K562 (cell line): ENCODE measurements at regions not wholly inside any gene's neighbourhood (a gene's known extent, or its start where the extent isn't known, plus 50 kb on each side); places are given as distances from the start of the nearest gene placed in this dataset.

Source experiments
- ATAC-seq: fragments of 200-7000 bp; cut with Tn5 transposase; 3 replicates; pipeline ENCODE4 v1.9.1; 2020; ENCODE audit warnings: moderate library complexity
- BruUV-seq: library from RNA; stranded (reverse); fragments of 400-500 nt; replicated peaks from 2 replicates; lab custom pipeline; 2021; lab: Mats Ljungman, UMichigan
- CTCF ChIA-PET: fragments of 300-600 bp; formaldehyde crosslinking; extraction: SDS; loops from one replicate; lab custom pipeline; 2021; ENCODE audit warnings: low intra/inter-chr PET ratio; lab: Yijun Ruan, JAX
- POLR2A ChIA-PET: fragments of 300-600, 350-650 bp; sonication (Branson Sonifier 250); formaldehyde crosslinking; extraction: SDS; loops from one replicate; lab custom pipeline; 2021; ENCODE audit warnings: antibody characterized with exemption, inconsistent platforms; lab: Yijun Ruan, JAX
- DNase-seq, 4 experiments: peaks; one replicate each; pipeline versions ENCODE4 v3.0.0 to v3.0.0-alpha.2; 2011 to 2018; ENCODE audit warnings: low spot score in 3 of 4, mixed read lengths in 3 of 4; ENCODE audit errors: extremely low read depth in 1 of 4
- FAIRE-seq: peaks from 2 replicates; lab custom pipeline; 2011; peaks lifted over from hg19 to GRCh38; lab: Jason Lieb, UNC
- H2AFZ ChIP-seq: 2 replicates; pipeline ENCODE4 v1.6.0; 2011; ENCODE audit warnings: low read depth, low read length, control low read depth, inconsistent platforms
- H3K27ac ChIP-seq: fragments of 200-600 bp; 3 replicates; pipeline ENCODE4 v1.8.0; 2011; ENCODE audit warnings: low read depth, mild to moderate bottlenecking, control low read depth, inconsistent platforms, low read length, moderate library complexity, mixed read lengths; ENCODE audit errors: extremely low read depth
- H3K27me3 ChIP-seq, 2 experiments: fragments of 300-600 bp in 1 of 2; 2 replicates in 1 of 2; 3 replicates in 1 of 2; pipeline versions ENCODE4 v1.6.0 to v1.8.0; 2011; ENCODE audit warnings: inconsistent platforms in 2 of 2, low read length in 2 of 2, mild to moderate bottlenecking in 1 of 2, mixed read lengths in 1 of 2, moderate library complexity in 1 of 2; ENCODE audit not compliant: control insufficient read depth in 2 of 2, insufficient read depth in 2 of 2
- H3K36me3 ChIP-seq: fragments of 300-600 bp; 3 replicates; pipeline ENCODE4 v1.8.0; 2011; ENCODE audit warnings: mild to moderate bottlenecking, low read length, inconsistent platforms; ENCODE audit not compliant: control insufficient read depth, insufficient read depth
- H3K4me1 ChIP-seq, 2 experiments: fragments of 200-600 bp in 1 of 2; replicated peaks in 1 of 2; 2 replicates in 1 of 2; 3 replicates in 1 of 2; pipeline versions ENCODE4 v1.5.1 to v1.8.0; 2011; ENCODE audit warnings: inconsistent platforms in 2 of 2, low read length in 2 of 2, mild to moderate bottlenecking in 1 of 2, mixed read lengths in 1 of 2, moderate library complexity in 1 of 2; ENCODE audit not compliant: control insufficient read depth in 2 of 2, insufficient read depth in 2 of 2
- H3K4me2 ChIP-seq: 2 replicates; pipeline ENCODE4 v1.6.1; 2011; ENCODE audit warnings: low read length, control low read depth, inconsistent platforms, mixed read lengths; ENCODE audit not compliant: insufficient read depth
- H3K4me3 ChIP-seq: fragments of 200-600 bp; sonication (generic), shearing (Covaris generic); 2 replicates; pipeline ENCODE4 v1.5.1; 2016; ENCODE audit warnings: control low read depth, inconsistent platforms
- H3K79me2 ChIP-seq: fragments of 200-600 bp; 3 replicates; pipeline ENCODE4 v1.8.0; 2011; ENCODE audit warnings: low read length, inconsistent platforms; ENCODE audit not compliant: control insufficient read depth, insufficient read depth
- H3K9ac ChIP-seq, 2 experiments: 2 replicates each; pipeline versions ENCODE4 v1.6.0 to v1.6.1; 2011; ENCODE audit warnings: low read depth in 2 of 2, low read length in 2 of 2, control low read depth in 1 of 2, inconsistent platforms in 1 of 2, mild to moderate bottlenecking in 1 of 2, mixed read lengths in 1 of 2; ENCODE audit not compliant: insufficient read depth in 1 of 2
- H3K9me1 ChIP-seq: one replicate; pipeline ENCODE4 v1.6.0; 2011; ENCODE audit warnings: inconsistent platforms, mild to moderate bottlenecking, low read length, moderate library complexity; ENCODE audit not compliant: control insufficient read depth, insufficient read depth
- H3K9me3 ChIP-seq: replicated peaks from 2 replicates; pipeline ENCODE4 v1.5.1; 2011; ENCODE audit warnings: low read depth, low read length, inconsistent platforms; ENCODE audit not compliant: control insufficient read depth, insufficient read depth
- H4K20me1 ChIP-seq: replicated peaks from 2 replicates; pipeline ENCODE4 v1.6.1; 2011; ENCODE audit warnings: low read length, inconsistent platforms, mixed read lengths; ENCODE audit not compliant: control insufficient read depth, insufficient read depth
- ATF7 ChIP-seq: fragments of 450-650 bp; IDR thresholded peaks from 2 replicates; pipeline ENCODE4 v1.7.1; 2014; ENCODE audit warnings: mild to moderate bottlenecking, moderate library complexity
- BCOR ChIP-seq: fragments of 450-650 bp; IDR thresholded peaks from 2 replicates; pipeline ENCODE4 v1.6.1; 2016
- CCAR2 ChIP-seq: fragments of 200-400 bp; formaldehyde crosslinking; IDR thresholded peaks from 2 replicates; pipeline ENCODE4 v1.6.1; 2017; ENCODE audit warnings: mild to moderate bottlenecking, low read depth, low read length
- CHD4 ChIP-seq: fragments of 200-600 bp; sonication (generic); IDR thresholded peaks from 3 replicates; pipeline ENCODE4 v1.6.1; 2012; ENCODE audit warnings: low read depth, mild to moderate bottlenecking, mixed read lengths, low read length, inconsistent platforms; ENCODE audit not compliant: insufficient read depth, insufficient replicate concordance, poor library complexity, severe bottlenecking
- KAT2B ChIP-seq: IDR thresholded peaks from one replicate; pipeline ENCODE4 v1.6.1; 2012; ENCODE audit warnings: low read depth, mild to moderate bottlenecking, control low read depth, inconsistent platforms, low read length, moderate library complexity
- MEF2D ChIP-seq: conservative IDR thresholded peaks from 2 replicates; pipeline ENCODE4 v1.6.1; 2016; ENCODE audit warnings: low read depth, missing genetic modification characterization, missing compliant biosample characterization
- NFE2 ChIP-seq: IDR thresholded peaks from 2 replicates; pipeline ENCODE4 v1.6.1; 2014; ENCODE audit warnings: antibody characterized with exemption, low read depth
- PML ChIP-seq: IDR thresholded peaks from 2 replicates; pipeline ENCODE4 v1.6.1; 2012; ENCODE audit warnings: low read length, inconsistent platforms
- RBM25 ChIP-seq: fragments of 200-400 bp; formaldehyde crosslinking; IDR thresholded peaks from 2 replicates; pipeline ENCODE4 v1.6.1; 2018; ENCODE audit warnings: low read length, low read depth, moderate library complexity; ENCODE audit not compliant: severe bottlenecking
- SMARCE1 ChIP-seq: fragments of 450-650 bp; IDR thresholded peaks from 2 replicates; pipeline ENCODE4 v1.7.1; 2016; ENCODE audit warnings: mild to moderate bottlenecking
- TEAD2 ChIP-seq: fragments of 450-650 bp; IDR thresholded peaks from 2 replicates; pipeline ENCODE4 v1.6.1; 2016; ENCODE audit warnings: missing genetic modification characterization, control low read depth, missing compliant biosample characterization
- TSC22D4 ChIP-seq: fragments of 450-650 bp; IDR thresholded peaks from 2 replicates; pipeline ENCODE4 v1.6.1; 2016; ENCODE audit warnings: missing genetic modification characterization, missing biosample characterization, control low read depth
- ZFP1 ChIP-seq: fragments of 450-650 bp; formaldehyde crosslinking; IDR thresholded peaks from 2 replicates; pipeline ENCODE4 v1.4.0; 2020; ENCODE audit warnings: mild to moderate bottlenecking, mixed read lengths
- ZFP36 ChIP-seq: fragments of 150-350 bp; IDR thresholded peaks from 2 replicates; pipeline ENCODE4 v1.6.1; 2018; ENCODE audit warnings: low read length, low read depth; ENCODE audit not compliant: partially characterized antibody
- ZNF140 ChIP-seq: fragments of 250-450 bp; sonication (Bioruptor Pico); IDR thresholded peaks from 2 replicates; pipeline ENCODE4 v1.8.0; 2021; ENCODE audit warnings: moderate library complexity, mild to moderate bottlenecking, inconsistent platforms
- WGBS: fragments of 100-300 bp; shearing (Covaris generic); methylation state at CpG from one replicate; pipeline ENCODE4 v1.1.6; 2016; ENCODE audit warnings: low coverage, mixed read lengths; ENCODE audit not compliant: insufficient coverage; ENCODE audit errors: missing lambda C conversion rate; 5-methylcytosine and 5-hydroxymethylcytosine counted together
- in situ Hi-C: fragments of 300-500 bp; cut with MboI; formaldehyde crosslinking; loops from 4 replicates; pipeline ENCODE4 v1.15.0; 2018; ENCODE audit warnings: inconsistent platforms, mixed read lengths
- intact Hi-C: fragments of 100-400 bp; cut with micrococcal nuclease; formaldehyde crosslinking; loops from 2 replicates; pipeline ENCODE4 v1.14.2; 2022
- TF ChIP-seq, protein P1 (sequence below): IDR thresholded peaks from 2 replicates; pipeline ENCODE4 v1.6.1; 2011; ENCODE audit not compliant: insufficient read length; ENCODE audit errors: extremely low read depth
- TF ChIP-seq, protein P2 (sequence below): fragments of 200-800 bp; sonication (Bioruptor generic); IDR thresholded peaks from 2 replicates; pipeline ENCODE4 v1.6.1; 2017; ENCODE audit warnings: missing genetic modification characterization, missing compliant biosample characterization

DNA sequence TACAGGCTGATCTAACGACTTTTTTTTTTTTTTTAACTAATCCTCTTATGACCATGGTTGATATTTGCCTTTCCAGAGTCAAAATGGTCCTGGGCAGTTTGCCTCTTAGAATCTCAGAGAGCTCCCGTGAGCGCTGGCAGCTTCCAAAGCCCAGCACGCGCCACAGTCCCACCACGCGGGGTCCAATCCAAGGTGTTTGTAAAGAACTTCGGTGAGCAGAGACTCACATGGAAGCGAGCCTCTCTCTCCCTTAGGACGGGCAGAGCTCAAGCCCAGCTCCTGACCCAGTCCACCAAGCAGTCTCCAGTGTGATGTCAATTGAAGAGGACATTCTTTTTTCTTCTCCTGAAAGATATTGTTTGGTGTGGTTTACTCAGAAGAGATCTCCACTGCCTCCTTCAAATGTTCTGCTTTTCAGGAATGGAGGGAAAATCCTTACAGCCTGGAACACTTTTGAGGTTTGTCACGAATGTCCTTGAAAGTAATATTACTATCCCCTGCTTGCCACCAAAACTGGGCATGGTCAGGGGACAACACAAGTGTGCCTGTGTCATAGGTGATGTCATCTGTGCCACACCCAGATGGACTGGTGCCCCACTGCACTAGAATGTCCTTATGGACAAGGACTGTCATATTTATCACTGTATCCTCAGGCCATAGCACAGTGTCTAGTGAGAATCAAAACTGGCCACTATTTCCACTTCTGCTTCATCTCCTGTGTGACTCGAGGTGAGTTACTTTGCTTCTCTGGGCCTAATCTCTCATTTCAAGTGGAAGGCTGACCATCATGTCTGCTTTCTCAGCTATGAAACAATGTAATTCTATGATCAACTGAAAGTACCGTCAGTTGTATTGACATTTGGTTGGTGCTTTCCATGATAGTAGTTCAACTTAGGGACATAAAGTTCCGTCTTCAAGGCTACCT is 97.4 kb upstream of the EDEM3 start:
- Histone ChIP-seq H3K79me2 (no peaks in the 10 kb centered on the region), H3K9me1 (no peaks in the 10 kb centered on the region), H2AFZ (no peak overlapping the region), H3K27ac (no peak overlapping the region), H3K4me2 (no peak overlapping the region), H3K4me3 (no peak overlapping the region), H3K9me3 (no peaks in the 10 kb centered on the region), H3K4me1 (no peaks in the 10 kb centered on the region), H3K27me3 (no peaks in the 10 kb centered on the region), H4K20me1 (no peaks in the 10 kb centered on the region), H3K9ac (no peak overlapping the region)
- in situ Hi-C loops (no loop called here), intact Hi-C loops (no loop called here)
- no peak for DNase-seq
- peak; percentile 26 for FAIRE-seq
- WGBS = 71% methylated on average over 14 of the region's 14 CpGs
- ChIA-PET POLR2A (interaction anchor here (0.6 to 0.7 kb wide), 2 partner anchors 14 to 114 kb away, joined by 3 read pairs; no protein-coding TSS in a partner anchor), CTCF (no interaction called here)
- BruUV-seq = no TSS peak
- ATAC-seq = peak; percentile 72
- TF ChIP-seq RBM25 = peak; percentile 65
- TF ChIP-seq, protein P1, sequence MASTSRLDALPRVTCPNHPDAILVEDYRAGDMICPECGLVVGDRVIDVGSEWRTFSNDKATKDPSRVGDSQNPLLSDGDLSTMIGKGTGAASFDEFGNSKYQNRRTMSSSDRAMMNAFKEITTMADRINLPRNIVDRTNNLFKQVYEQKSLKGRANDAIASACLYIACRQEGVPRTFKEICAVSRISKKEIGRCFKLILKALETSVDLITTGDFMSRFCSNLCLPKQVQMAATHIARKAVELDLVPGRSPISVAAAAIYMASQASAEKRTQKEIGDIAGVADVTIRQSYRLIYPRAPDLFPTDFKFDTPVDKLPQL = no peak
- TF ChIP-seq CHD4 = no peak
- no peak for TF ChIP-seq SMARCE1
- TF ChIP-seq BCOR = 0 out of 2 replicates have a peak, but pooled peaks have one; percentile 43
- TF ChIP-seq, protein P2, sequence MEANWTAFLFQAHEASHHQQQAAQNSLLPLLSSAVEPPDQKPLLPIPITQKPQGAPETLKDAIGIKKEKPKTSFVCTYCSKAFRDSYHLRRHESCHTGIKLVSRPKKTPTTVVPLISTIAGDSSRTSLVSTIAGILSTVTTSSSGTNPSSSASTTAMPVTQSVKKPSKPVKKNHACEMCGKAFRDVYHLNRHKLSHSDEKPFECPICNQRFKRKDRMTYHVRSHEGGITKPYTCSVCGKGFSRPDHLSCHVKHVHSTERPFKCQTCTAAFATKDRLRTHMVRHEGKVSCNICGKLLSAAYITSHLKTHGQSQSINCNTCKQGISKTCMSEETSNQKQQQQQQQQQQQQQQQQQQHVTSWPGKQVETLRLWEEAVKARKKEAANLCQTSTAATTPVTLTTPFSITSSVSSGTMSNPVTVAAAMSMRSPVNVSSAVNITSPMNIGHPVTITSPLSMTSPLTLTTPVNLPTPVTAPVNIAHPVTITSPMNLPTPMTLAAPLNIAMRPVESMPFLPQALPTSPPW (CRISPR knock-in tag) = no peak
- TF ChIP-seq ATF7 = 0 out of 2 replicates have a peak, but pooled peaks have one; percentile 20
- peak; percentile 63 for TF ChIP-seq ZFP36
- no peak for TF ChIP-seq TEAD2 (tag)
- TF ChIP-seq MEF2D (tag) = no peak
- TF ChIP-seq ZFP1 (CRISPR knock-in tag) = no peak
- TF ChIP-seq KAT2B = no peak
- TF ChIP-seq NFE2 = no peak
- no peak for TF ChIP-seq ZNF140
- TF ChIP-seq CCAR2 = no peak
- TF ChIP-seq TSC22D4 = no peak
- no peak for TF ChIP-seq PML
- TF ChIP-seq, all 486 proteins: peak for 4
- H3K36me3 ChIP-seq = no peaks in the 10 kb centered on the region
